ENCODE measurements at regions not wholly inside any gene's neighbourhood (a gene's known extent, or its start where the extent isn't known, plus 50 kb on each side); places are given as distances from the start of the nearest gene placed in this dataset.

DNA sequence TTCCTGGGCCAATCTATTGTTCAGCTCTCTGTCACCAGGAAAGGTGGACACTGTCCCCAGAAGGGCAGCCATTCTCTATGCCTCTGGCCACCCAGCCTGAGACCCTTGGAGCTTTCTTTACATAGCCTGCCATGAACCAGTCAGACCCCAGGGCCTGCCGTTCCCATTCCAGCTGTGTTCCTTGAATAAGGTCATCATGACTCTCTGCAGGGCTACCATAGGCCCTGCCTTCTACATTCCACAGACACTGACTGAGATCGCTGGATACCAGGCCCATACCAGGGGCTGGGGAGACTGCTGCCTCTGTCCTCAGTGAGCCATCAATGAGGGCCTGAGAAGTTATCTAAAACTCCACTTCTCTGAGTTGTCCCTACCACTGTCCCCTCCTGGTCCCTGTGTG, 75.5 kb downstream of the SYNE3 start:
- no peak for DNase-seq

DNA sequence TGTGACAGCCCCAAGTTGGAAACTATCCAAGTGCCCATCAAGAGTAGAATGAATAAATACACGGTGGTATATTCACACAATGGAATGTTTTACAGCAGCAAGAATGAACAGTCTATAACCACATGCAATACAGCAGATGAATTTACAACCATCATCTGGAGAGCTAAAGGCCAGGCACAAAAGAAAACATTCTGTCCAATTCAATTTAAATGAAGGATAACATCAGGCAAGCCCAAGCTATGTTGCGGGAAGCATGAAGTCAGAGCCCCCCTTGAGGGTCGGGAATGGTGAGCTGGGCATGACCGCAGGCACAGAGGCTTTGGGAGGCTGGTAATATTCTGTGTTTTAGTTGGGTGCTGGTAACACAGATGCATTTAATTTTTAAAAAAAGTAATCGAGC, 76.0 kb downstream of the SYNE3 start:
- DNase-seq = no peak

DNA sequence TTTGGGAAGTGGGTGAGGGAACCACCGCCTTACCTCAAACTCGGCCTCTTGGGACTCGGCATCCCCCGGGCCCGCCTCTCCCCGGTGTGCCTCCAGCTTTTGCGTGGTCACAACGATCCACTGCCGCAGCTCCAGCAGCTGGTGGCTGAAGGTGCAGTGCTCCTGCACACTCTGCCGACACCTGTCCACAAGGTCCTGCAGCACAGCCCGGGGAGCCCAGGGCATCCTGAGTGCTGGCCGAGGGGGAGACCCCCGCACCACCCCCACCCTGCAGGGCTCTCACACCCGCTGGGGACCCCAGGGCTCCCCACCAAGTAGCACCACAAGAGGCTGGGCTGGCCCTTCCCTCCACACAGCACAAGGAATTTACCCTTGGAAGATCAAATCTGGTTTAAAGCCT, 76.6 kb downstream of the SYNE3 start:
- no peak for DNase-seq

DNA sequence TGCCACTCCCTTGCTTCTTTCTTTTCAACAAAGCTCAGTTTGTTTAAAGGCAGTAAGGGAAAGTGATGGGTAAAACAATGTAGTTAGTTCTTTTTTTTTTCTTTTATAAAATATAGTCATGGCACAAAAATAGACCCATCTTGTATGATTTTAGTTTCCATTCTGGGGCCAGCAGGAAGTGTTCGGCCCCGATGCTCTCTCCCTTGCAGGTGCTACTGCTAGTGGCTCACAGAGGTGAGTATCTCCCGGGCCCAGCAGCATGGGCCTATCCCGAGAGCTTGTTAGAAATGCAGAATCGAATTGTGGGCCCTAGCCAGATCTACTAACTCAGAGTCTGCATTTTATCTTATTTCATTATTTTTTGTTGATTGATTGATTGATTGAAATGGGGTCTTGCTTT, 78.7 kb downstream of the SYNE3 start:
- no peak for DNase-seq

DNA sequence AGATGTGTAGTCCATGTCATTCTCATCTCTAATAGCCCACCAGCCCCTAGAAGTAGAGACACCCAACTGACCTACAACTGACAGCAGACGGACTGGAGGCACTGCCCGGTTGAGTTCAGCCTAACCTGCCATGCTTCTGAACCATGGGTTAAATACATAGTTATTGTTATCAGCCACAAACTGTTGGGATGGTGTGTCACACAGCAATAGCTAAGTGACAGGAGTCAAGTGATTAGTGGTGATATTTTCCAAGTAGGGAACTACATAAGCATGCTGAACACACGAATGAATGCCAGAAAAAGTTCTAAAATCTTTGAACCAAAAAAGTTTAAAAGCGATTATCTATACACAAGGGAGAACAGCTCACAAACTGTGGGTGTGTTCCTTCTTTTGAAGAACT, 80.1 kb downstream of the SYNE3 start:
- DNase-seq = no peak

DNA sequence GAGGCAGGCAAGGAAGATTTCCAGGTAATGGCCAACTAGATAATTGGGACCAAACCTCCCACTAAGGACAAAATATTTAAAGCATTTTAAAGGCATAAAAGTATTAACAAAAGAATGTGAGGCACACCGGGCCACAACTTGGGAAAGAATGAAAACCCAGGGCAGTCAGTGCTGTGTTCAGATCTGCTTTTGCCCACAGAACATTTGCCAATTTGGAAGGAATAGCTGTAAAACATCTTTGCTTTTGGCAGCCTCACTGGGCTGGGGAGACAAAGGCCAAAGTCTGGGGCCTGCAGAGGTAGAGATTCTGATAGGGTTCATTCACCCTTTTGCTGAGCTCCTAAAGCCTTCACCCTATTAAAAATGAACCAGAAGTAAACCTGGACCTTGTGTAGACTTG, 82.3 kb downstream of the SYNE3 start:
- no peak for DNase-seq

DNA sequence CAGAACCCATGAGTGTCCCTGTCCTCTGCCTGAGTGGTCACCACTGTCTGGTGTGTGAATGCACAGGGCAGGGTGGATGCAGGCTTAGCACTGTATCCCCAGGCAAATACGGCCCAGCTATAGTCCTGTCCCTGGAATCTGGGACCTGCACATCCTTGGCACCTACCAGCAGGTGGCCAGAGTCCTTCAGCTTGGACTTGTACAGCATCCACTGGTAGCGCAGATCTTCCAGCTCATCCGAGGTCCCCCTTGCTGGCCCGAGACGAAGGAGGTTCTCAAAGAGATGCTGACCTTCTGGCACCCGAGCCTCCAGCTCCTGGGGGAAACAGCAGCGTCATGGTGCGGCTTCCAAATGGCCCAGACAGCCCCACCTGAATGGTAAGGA, 83.4 kb downstream of the SYNE3 start:
- no peak for DNase-seq

DNA sequence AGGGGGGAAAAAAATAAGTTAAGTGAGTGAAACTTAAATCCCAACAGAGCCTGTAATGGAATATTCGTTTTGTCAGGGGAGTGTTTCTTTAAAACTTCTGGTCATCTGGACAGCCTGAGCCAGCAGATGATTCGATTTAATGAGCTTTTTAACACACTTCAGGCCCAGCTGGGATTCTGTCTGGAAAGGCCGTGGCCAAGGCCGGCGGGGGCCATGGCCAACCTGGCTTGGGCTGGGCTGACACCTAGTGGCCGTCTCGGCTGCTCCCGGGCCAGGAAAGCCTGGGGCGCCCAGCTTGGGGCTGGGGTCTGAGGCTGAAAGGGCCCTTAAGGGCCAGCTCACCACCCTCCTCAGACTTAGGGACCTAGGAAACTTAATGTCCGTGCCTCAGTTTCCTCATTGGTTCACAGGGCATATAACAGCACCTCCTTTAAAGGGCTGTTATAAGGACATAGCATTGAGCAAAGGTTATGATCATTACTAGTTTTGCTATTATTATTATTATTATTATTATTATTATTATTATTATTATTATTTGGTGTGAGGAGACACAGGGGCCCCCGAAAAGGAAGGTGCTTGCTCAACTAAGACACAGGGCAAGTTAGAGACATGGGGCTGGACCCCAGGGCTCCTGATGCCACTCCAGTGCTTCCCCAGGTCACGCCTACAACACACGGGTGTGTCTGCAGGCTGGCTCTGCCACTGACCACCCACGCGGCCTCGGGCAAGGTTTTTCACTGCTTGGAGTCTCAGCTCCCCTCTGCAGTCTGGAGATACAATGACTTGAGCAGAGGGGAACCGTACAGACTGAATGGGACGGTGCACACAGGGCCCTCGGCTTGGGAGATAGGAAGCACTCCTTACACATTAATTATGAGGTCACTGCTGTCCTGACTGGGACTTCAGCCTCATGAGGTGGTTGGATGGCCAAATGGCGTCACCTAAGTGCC, 84.0 kb downstream of the SYNE3 start:
- DNase-seq = peak; percentile 44

DNA sequence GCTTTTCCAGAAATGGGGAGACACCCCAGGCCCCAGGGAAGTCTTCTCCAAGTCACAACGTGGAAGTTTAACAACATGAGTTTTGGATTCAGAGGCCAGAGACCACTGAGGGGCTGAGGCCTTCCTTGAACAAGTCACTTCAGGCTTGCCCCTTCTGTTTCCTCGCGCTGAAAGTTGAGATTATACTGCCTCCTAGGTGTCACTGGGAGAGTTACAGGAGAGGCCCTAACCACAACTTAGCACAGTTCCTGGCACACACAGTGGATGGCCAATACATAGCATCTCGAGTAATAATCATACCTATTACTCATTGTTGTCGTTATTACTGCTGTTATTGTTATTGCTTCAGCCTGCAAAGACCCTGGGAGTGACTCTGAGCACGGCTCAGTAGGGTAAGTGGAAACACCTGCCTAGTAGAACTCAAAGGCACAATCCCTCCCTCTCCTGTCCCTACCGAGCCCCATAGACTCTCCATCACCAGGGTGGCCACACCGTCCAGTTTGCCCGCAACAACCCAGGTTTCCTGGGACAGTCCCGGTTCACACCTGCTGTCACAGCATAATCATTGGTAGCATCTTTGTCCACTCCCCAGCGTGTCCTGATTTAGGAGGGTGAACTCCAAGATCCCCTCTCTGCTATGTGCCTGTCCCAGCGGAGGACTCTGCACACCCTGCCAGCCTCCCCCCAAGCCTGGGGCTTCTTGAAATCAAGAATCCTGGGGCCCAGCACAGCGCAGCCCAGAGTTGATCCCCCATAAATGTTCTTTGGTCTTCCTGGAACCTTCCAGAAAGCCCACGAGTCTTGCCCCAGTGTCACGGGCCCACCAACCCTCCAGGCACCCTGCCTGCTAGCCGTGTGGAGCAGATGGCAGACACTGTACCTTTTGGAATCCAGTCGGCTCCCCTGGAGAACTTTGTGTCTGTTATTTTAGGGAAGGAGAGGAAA, 85.0 kb downstream of the SYNE3 start:
- no peak for DNase-seq

DNA sequence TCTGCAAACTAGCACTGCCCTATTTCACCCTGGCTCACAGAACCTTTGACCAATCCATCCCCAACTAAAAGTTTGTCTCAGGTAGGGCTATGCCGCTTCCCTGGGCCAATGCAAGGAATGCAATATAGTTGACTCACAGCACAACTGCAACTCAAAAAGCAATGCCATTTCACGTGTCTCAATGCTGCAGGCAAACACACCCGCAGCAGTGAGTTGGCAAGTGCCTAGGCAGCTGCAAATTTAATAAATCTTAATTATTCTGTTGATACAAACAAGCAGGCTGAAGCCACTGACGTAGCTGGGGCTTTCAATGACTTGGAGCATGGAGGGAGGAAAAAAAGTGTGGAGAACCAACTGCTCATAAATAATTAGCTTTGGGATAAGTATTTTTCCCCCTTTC, 87.9 kb downstream of the SYNE3 start:
- DNase-seq = no peak

DNA sequence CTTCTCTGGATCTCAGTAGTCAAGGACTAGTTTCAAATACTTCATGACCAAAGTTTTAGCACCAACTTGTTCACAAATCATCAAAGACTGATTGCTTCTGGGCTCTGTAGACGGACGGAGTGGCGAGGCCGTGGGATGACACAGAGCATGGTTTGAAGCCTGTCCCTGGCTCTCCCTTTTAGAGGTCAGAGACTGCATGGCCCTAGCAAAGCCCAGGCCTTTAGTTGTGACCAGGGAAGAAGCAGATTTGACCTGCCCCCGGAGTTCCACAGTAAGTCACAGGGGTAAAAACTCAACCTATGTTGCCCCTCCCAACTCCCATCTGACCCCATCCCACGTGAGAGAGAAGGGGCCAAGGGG, 90.4 kb downstream of the SYNE3 start:
- no peak for DNase-seq

DNA sequence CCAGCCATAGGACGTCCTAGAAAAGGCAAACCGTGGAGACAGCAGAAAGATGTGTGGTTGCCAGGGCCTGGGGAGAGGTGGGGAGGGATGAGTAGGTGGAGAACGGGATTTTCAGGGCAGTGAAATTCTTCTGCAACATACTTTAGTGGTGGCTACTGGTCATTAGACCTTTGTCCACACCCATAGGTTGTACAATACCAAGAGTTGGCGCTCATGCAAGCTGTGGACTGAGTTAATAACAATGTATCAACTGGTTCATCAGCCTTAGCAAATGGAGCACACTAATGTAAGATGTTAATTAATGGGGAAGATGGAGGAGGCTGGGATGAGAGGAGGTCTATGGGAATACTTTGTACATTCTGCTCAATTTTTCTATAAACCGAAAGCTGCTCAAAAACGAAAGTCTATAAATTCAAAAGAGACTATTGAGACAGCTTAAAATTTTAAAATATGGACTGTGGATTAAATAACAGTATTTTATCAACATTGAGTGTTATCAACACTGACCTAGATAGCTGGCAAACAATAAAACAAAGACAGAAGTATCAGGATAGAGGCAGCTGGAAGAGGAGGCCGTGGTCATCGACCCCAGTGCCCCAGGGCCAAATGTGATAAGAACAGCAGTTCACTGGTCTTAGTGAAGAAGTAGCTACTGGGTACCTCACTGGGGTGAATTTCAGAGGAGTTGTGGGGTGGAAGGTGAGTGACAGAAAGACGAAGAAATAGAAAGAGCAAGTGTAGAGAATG, 90.9 kb downstream of the SYNE3 start:
- DNase-seq = no peak

DNA sequence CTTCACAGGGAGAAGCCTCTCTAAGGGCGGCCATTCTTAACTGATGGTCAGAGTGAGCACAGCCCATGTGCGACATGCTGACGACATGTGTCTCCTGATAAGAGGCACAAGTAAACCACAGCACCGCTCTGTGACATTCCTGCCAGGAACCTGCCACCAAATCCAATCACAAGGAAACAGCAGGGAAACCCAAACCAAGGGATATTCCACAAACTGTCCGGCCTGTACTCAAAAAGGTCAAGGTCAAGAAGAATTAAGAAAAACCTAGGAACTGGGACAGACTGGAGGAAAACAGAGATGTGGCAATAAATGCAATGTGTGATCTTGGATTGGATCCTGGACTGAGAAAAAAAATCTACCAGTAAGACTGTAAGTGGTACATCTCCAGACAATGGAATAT, 91.9 kb downstream of the SYNE3 start:
- no peak for DNase-seq

DNA sequence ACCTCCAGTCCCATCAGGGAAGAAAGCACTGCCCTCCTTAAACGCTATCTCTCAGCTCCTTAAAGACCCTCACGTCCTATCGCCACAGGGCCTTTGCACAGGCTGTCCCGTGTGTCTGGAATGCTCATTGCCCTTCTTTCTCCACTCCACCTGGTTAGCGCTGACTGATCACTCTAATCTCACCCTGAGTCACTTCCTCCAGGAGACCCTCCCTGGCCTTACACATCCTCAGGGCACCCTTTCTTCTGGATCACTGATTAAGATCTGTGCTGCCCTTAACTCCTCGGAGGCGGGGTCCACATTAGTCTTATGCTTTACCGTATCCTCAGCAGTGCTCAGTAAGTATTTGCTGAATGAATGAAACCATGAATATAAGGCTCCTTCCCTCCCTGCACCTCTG, 94.7 kb downstream of the SYNE3 start:
- DNase-seq = no peak

DNA sequence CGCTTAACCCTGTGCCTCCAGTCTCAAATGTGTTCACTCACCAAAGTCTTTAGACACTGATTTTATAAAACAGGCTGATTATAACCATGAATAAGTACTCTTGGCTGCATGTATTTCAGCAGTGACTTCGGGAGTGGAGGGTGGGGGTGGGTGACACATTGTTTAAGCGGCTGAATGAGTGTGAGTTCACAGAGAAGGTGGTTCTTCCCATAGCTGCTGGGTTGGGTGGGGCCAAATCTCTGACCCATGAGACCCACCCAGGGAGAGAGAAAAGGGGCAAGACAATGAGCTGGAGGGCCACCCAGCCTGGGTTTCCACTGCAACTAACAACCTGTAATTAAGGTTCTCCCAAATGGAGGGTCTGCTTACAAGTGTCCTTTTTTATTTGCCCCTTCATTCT, 96.4 kb downstream of the SYNE3 start:
- DNase-seq = no peak

DNA sequence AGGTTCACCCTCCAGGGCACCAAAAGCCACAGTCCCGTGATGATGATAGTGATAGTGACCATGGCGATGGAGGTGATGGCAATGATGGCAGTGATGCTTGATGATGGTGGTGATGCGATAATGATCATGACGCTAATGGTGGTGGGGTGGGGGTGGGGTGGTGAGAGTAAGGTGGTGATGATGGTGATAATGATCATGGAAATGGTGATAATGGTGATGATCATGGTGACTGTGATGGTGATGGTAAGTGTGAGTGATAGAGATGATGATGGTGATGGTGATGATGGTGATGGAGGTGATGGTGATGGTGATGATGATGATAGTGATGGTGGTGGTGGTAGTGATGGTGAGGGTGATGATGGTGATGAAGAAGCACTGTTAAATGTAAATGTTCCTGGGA, 96.9 kb downstream of the SYNE3 start:
- no peak for DNase-seq

DNA sequence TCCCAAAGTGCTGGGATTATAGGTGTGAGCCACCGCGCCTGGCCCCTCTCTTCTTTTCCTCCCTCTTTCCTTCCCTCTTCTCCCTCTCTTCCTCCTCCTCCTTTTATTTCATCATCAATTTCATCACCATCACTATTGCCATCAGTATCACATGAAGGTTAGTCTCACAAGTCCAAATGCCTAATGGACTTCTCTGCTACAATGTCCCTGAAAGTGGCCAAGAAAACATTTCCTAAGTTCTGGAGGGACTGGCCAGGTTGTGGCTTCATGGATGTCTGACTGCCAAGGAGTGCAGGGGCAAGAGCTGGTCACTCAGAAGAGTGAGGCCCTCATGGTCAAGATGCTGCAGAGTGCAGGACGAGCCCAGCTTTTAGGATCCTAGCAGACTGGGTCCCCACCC, 97.6 kb downstream of the SYNE3 start:
- no peak for DNase-seq

DNA sequence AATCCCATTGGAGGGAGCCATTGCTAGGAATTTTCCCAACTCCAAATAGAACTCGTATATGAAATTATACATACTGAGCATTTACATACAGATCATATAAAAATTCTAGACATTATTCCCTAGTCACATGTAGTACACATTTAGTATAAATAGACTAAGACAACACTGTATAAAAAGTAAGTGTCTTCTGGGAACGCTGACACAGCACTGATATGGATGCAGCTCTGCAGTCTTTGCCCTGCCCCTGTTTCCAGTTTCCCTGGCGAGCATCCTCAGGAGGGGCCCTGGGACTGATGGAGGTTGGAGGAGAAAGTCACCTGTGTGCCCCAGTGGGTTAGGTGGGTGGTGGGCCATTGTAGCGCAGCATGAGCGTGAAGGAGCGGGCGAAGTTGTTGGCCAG, 97.8 kb upstream of the CLMN start:
- DNase-seq = no peak

DNA sequence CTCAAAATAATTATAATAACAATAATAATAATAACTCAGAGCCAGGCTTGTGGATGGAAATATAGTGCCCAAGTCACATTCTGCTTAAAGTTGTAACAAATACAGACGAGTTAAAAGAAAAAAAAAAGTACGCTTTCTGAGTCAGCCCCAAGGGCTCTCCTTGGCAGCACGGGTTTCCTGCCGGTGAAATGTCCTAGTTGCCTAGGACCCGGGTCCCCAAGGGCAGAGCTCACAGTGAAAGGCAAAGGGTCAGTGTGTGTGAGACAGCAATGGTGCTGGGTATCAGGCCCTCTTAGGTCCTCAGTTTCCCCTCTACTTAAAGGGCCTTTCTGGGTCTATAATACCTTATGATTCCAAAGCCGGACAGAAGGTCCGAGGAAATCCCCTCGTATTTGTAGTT, 96.3 kb upstream of the CLMN start:
- DNase-seq = no peak

DNA sequence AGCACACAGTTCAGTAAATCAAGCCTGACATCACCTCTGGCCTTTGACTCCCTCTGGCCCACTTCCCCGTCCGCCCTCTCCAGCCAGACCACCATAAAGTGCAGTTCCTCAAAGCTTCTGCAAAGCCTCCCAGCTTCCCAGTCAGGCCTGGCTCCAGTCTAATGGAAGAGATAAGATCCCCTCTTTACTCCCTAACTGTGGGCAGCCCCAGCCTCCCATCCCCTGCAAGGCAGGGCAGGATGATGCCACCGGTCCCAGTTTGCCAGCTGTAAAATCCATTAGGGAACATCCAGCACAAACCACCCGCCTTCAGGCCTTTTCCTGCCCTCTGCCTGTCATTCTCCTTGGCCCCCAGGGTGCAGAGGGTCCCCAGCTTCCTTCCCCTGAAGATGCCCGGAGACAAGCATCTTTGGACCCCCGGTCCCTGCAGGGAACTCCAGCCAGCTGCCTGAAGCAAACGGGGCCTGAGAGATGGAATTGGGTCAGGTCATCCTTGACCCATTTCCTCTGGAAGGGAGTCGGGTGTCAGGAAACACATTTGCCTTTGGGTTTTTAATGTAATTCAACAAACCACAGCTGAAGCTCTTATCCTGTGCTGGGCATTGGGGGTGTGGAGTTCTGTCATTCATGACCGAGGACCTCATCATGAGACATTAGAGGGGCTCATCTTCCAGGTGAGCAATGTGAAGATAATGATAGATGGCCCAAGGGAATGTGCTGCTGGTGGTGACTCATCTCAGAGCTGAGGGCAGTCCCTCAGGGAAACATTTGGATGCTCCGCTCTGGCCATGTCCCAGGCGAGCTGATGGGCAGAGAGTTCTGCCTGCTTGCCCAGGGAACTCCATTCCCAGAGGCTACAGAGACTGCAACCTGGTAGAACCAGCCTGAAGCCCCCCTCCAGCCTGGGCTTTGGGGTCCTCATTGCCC, 93.8 kb upstream of the CLMN start:
- no peak for DNase-seq

DNA sequence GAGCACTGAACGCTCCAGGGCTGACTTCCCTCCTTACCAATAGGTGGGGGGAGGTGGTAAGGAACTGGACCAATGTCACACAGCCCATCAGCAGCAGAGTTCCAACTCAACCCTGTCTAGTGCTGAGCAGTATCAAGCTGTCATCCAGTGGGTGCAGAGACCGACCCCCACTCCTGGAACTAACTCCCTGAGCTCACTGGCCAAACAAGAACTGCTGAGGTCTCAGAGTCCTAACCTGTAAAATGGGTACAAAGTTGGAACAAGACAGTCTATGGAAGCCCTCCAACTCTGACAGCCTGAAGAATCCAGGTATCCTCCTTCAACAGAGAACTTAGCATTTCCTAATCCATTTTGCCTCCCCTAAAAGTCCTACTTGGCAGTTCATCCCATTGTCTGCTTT, 91.1 kb upstream of the CLMN start:
- DNase-seq = no peak

All from NCI-H2171 treated with DMSO at 0.1 percent for 48 hours (cell line).